Loucy (cell line): ENCODE measurements at regions not wholly inside any gene's neighbourhood (a gene's known extent, or its start where the extent isn't known, plus 50 kb on each side); places are given as distances from the start of the nearest gene placed in this dataset.

Experiments used
- EZH2phosphoT487 ChIP-seq: fragments of 200-600 bp; IDR thresholded peaks from 2 replicates; pipeline ENCODE4 v1.6.1; 2018; ENCODE audit warnings: antibody characterized with exemption, mild to moderate bottlenecking, moderate library complexity, borderline replicate concordance
- TF ChIP-seq, protein P1 (sequence below): fragments of 200-600 bp; sonication (generic); conservative IDR thresholded peaks from 2 replicates; pipeline ENCODE4 v1.5.1; 2014; ENCODE audit warnings: mild to moderate bottlenecking, antibody characterized with exemption, low read length

DNA sequence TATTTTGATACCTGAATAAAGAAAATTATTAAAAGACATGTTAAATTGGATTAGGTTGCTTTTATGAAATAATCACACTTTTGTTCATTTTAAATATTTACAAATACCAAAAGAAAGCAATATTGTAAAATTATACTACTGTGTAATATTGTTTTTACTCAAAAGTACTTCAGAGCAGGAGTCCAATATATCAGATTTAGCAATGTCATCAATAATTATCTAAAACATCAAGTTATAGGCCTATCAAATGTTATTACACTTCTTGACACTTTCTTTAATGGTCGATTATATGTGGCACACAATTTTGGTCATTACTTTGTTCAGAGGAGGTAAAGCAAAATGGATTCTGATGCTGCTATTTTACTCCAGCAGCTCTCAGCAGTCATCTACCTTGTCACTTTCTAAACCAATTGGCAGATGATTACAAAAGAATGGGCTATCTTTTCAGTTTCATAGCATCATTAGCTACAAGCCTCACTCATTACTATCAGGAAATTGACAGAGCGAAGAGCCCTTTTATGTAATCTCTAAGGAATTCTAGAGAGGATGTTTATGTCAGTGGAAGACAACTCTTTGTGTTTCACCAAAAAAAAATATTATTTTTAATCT lies 318.6 kb downstream of the PLOD2 start:
- TF ChIP-seq, protein P1, sequence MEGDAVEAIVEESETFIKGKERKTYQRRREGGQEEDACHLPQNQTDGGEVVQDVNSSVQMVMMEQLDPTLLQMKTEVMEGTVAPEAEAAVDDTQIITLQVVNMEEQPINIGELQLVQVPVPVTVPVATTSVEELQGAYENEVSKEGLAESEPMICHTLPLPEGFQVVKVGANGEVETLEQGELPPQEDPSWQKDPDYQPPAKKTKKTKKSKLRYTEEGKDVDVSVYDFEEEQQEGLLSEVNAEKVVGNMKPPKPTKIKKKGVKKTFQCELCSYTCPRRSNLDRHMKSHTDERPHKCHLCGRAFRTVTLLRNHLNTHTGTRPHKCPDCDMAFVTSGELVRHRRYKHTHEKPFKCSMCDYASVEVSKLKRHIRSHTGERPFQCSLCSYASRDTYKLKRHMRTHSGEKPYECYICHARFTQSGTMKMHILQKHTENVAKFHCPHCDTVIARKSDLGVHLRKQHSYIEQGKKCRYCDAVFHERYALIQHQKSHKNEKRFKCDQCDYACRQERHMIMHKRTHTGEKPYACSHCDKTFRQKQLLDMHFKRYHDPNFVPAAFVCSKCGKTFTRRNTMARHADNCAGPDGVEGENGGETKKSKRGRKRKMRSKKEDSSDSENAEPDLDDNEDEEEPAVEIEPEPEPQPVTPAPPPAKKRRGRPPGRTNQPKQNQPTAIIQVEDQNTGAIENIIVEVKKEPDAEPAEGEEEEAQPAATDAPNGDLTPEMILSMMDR = no peak
- no peak for TF ChIP-seq EZH2phosphoT487
